ENCODE measurements at regions not wholly inside any gene's neighbourhood (a gene's known extent, or its start where the extent isn't known, plus 50 kb on each side); places are given as distances from the start of the nearest gene placed in this dataset.

DNA sequence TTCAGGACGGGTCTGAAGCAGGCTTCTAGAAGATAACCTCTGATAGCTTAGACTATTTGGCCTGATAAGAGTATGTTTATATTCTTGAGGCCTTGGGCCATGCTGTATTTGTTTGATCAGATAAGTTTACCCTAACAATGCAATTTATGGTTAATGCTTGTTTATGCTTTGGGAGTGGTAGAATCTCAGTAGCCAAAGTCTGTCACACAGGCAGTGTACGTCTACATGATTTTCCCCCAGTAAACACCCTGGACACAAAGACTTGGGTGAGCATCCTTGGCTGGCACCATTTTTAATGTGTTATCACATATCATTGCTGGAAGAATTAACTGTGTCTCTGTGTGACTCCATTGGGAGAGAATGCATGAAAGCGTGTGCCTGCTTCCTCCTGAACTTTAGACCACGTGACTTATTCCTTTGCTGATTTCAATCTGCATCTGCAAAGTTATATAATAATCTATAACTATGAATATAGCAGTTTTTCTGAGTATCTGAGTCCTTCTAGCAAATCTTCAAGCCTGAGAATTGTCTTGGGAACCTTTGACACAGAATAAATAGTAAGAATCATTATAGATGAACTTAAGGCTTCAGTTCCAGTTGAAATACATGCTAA is 172.4 kb downstream of the CASP12 start:
- TF ChIP-seq, protein P1, sequence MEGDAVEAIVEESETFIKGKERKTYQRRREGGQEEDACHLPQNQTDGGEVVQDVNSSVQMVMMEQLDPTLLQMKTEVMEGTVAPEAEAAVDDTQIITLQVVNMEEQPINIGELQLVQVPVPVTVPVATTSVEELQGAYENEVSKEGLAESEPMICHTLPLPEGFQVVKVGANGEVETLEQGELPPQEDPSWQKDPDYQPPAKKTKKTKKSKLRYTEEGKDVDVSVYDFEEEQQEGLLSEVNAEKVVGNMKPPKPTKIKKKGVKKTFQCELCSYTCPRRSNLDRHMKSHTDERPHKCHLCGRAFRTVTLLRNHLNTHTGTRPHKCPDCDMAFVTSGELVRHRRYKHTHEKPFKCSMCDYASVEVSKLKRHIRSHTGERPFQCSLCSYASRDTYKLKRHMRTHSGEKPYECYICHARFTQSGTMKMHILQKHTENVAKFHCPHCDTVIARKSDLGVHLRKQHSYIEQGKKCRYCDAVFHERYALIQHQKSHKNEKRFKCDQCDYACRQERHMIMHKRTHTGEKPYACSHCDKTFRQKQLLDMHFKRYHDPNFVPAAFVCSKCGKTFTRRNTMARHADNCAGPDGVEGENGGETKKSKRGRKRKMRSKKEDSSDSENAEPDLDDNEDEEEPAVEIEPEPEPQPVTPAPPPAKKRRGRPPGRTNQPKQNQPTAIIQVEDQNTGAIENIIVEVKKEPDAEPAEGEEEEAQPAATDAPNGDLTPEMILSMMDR (IDR thresholded peaks at IDR 0.05), result no peak
- TF ChIP-seq POLR2AphosphoS5 (IDR thresholded peaks at IDR 0.05) (no peak), POLR2A (IDR thresholded peaks at IDR 0.05; ENCODE audit: low read depth) (no peak)

Data from esophagus muscularis mucosa (tissue), 3 donors.